HG02642 (cell line): ENCODE measurements at regions not wholly inside any gene's neighbourhood (a gene's known extent, or its start where the extent isn't known, plus 50 kb on each side); places are given as distances from the start of the nearest gene placed in this dataset.
"Not testable (repeated sequence)": the region's sequence is repeated elsewhere in the genome, so short reads cannot be mapped to it uniquely, and the experiment has no call there.

Experiments used
- ATAC-seq: cut with Tn5 transposase; IDR thresholded peaks from one replicate; pipeline ENCODE4 v1.9.1; 2021; ENCODE audit warnings: mild to moderate bottlenecking; ENCODE audit not compliant: unreplicated experiment, poor library complexity

DNA sequence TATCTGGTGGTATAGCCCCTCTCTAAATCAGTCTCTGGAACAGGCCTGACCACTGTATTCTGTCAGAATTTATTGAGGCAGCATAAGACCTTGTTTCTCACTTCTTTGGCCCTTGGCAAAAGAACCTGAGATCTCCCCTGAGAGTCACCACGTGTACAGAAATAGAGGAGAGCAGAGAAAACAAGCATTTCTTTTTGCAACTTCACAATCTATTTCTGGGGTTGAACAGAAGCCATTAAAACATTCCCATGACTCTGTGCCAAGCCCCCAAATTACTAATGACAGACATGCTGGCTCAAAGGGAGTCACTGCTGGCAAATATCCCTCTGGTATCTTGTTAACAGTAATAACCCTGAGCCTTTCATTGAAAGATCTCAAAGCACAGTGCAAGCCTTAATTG is 395.3 kb downstream of the MAFB start:
- no peak for ATAC-seq

DNA sequence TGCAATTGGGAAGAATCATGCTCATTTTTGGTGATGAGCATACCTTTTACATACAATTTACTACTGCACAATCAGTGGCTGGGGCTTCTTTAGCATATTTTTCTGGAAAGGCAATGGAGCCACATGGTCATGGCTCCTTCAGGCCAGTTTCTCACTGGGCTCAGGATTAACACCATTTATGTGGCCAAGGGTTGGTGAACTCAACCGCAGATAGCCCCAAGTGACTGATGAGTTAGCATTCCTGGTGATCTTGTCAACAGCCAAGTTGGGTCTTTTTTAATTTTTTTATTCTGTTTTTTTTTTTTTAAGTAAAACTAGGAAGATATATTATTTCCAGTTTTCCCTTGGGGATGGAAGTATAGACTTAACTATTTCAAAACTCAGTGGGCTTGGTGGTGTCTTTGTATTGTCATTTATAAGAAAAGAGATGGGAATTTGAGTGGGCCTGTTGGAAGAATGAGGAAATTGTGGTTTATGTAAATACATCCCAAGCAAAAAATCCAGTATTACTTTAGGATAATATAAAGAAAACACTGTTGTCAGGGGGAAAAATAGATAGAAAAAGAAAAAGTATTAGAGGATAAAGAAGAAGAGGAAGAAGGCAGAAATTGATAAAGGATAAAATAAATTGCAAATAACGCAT is 397.4 kb downstream of the MAFB start:
- no peak for ATAC-seq

DNA sequence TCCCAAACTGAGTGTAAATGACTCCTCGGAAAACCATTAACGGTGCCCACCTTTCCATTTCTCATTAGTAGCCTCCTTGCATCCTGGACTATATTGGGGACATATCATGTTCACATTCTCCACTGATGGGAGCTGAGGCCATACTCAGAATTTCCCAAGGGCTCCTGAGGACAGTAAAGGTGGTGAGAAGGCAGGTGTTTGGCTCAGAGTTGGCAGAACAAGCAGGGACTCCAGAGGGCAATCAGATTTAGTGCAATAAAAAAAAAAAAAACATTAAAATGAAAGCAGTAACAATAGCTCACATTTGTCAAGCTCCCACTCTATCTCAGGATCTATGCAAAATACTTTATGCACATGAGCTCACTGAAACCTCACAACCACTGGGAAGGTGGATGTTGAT is 401.4 kb downstream of the MAFB start:
- ATAC-seq = no peak

DNA sequence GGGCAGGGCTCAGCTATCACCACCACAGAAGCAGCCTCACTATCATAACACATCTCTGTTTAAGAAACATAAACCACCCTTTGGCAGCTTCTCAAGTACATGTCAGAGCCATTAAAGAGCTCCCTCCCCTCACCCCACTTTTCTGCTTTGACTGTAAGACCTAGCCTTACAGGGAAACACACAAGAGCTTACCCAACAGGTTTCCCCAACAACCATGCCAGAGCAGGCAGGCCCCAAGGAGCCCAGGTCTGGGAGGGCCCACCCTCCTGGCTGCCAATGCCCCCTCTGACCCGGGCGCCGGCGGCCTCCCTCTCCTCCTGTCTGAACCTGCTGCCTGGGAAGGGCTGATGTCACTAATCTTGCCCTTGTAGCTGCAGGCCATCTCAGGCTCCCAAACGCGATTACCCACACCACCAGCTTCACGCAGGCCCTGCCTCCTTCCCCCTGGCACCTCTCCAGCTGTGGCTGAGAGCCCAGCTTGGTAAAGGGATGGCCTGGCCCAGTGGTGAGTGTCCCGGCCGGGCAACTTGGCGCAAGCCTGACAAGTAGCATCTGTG is 402.0 kb downstream of the MAFB start:
- ATAC-seq = no peak

DNA sequence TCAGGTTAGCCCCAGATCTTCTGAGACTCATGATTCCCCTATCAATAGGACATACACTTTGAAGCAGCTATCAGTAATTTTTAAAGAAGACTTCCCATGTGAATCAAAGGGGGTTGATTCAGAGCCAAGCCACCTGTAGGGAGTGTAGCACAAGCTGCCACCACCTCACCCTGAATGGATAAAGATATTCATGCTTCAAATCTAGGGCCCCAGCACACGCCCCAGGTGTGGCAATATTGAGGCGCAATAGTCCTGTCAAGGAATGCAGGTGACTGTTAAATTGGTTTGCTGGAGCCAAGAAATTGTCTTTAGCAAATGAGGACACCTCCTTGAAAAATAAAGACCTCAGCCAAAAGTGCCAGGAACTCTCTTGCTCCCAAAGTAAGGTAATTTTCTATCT is 404.4 kb downstream of the MAFB start:
- ATAC-seq = no peak

DNA sequence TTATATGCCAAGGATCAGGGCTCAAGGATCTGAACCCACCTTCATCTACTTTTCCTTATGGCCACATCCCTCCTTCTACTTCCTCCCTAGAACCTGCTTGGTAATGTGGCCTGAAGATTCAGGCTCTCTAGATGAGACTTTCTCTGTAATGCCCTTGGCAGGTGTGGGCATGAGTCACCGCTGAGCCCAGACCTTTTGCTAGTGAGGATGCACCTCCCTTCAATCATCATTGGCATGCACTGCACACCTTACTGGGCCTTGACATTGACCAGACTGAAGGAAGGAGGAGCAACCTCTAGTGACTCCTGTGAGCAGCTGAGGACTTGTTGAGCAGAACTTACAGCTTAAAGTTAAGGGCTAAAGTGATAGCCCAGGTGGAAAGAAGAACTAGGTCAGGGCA is 405.3 kb downstream of the MAFB start:
- no peak for ATAC-seq

DNA sequence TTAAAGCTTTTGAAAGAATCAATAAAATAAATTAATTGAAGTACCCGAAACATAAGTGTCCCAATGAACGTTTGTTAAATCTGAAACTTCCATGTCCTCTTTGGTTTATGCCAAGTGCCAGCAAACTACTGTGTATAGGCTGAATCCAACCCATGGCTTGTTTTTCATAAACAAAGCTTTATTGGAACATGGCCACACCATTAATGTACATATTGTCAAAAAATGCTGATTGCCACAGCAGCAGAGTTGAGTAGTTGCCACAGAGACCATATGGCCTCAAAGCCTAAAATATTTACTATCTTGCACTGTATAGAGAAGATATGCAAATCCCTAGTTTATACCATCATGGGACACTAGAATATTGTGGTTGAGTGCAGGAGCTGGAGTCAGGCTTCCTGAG is 406.1 kb downstream of the MAFB start:
- ATAC-seq = no peak

DNA sequence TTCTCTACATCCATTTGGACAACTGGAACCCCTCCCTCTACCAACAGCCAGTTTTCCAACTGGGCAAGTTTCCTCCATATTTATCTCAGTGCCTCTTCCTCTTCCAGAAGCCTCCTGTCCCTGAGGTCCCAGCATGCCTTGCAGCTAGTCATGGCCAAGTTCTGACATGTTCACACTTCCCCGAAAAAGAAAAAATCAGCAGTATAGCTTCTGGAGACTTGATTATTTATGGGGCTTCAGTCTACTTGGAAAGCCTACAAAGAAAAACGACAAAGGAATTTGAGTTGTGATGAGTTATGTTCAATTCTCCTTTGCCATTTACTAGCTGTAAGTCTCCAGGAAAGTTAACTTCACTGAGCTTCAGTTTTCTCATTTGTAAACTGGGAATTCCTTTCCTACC is 406.5 kb downstream of the MAFB start:
- no peak for ATAC-seq

DNA sequence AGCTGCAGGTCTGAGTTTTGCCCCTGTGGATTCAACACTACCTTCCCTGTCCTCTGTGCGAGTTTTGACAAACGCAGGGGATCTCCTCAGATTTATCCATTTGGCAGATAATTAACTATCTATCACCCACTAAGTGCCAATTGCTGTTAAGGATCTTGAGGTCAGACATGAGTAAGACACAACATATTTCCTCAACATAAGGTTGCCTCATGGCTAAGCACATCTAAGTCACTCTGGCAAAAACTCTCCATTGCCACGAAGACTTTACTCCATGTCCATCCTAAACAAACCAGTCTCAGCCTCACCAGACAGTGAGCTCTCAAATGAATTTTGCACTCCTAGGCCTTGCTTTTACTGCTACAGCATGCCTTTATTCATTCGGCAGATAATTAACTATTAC is 408.4 kb downstream of the MAFB start:
- no peak for ATAC-seq

DNA sequence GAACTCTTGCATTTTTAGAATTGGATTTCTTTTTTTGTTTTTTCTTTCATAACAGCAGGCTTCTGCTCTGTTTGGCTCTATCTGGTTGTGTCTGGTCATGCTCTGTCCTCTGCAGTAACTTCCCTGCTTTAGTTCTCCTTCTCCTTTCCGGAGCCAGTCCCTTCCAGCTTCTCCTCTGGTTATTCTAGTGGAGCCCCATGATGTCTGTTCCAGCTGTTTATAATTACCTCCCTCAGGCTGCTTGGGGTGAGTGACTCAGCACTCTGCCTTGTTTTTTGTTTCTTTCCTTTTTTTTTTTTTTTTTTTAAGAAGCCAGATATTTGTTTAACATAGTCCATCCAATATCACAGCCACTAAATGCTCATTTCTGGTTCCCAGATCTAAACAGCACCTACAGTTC is 409.6 kb downstream of the MAFB start:
- no peak for ATAC-seq

DNA sequence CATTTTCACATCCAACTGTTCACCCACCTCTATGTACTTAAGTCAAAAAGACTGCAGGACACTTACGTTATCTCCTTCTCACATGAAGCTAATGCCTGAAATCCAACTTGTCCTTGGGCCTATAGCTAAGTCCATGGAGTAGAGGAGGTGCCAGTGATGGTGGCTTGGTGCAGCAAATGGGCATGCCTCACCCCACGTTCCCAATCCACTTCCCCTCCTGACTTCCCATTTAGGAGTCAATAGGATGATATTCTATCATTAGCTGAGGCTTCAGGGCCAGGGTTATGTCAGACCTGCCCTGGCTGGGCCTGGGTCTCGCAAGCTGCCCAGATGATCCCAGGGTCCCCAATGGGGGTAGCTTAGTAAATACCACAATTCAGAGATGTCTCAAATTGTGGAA is 410.4 kb downstream of the MAFB start:
- no peak for ATAC-seq

DNA sequence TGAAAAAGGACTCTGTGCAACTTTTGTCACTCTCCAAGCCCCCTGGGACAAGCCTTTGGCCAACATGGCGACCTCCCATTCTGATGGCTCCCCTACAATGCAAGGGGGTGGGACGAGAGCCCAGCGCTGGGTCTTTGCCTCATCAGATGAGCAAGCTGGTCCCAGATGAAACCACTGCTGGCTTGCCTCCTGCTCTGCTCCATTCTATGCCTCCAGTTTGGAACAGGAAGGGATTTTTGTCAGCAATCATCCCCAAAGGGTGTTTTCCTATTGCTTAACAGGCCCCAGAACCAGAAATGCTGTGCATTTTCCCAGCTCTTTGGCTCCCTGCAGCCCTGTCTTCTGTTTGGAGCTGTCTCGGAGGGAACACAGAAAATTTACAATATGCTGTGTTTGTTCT is 412.7 kb downstream of the MAFB start:
- ATAC-seq = no peak

DNA sequence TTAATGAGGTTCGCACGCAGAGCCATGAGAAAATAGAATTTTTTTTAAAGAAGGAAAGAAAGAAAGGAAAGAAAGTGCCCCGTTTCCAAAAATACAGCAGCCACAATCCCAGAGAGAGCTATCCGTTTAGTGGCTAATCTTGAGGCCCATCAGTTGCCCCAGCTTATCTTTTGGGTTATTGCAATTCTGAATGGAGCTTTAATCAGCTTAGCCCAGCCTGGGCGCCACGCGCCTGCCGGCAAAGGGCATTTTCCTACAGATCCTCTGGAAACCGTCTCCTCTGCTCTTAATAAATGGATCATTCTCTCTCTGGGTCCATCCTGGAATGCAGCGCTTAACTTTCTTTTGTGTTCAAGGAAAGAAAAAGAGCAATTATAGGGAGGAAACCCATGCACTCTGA is 413.3 kb downstream of the MAFB start:
- no peak for ATAC-seq

DNA sequence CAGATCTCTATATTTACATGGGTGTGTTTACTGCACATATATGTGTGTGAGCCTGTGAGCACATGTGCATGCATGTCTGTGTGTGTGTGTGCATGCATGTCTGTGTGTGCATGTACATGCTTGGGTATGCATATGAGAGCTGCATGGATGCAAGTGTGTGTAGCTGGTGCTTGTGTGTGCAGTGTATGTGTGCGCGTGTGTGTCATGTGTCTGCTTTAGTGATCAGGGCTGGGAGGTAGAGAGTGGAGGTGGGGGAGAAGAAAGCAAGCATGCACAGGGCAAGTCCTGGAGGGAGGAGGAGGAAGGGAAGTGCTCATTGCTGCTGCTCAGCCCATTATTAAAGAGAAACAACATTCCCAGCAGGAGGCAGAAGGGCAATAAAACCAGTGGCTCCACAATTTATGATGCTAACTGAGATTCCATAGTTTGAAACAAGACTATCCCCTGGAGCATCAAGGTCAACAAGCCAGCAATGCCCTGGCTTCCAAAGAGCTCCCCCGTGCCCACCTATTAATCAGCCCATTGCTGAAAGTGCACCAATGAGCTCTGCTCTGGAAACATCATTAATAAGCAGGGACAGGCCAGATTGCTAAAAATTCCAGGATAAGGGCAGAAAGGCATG is 414.0 kb downstream of the MAFB start:
- no peak for ATAC-seq

DNA sequence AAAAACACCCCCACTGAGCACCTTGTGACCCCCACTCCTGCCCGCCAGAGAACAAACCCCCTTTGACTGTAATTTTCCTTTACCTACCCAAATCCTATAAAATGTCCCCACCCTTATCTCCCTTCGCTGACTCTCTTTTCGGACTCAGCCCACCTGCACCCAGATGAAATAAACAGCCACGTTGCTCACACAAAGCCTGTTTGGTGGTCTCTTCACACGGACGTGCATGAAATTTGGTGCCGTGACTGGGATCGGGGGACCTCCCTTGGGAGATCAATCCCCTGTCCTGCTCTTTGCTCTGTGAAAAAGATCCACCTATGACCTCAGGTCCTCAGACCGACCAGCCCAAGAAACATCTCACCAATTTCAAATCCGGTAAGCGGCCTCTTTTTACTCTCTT is 419.8 kb downstream of the MAFB start:
- ATAC-seq = not testable (repeated sequence)

DNA sequence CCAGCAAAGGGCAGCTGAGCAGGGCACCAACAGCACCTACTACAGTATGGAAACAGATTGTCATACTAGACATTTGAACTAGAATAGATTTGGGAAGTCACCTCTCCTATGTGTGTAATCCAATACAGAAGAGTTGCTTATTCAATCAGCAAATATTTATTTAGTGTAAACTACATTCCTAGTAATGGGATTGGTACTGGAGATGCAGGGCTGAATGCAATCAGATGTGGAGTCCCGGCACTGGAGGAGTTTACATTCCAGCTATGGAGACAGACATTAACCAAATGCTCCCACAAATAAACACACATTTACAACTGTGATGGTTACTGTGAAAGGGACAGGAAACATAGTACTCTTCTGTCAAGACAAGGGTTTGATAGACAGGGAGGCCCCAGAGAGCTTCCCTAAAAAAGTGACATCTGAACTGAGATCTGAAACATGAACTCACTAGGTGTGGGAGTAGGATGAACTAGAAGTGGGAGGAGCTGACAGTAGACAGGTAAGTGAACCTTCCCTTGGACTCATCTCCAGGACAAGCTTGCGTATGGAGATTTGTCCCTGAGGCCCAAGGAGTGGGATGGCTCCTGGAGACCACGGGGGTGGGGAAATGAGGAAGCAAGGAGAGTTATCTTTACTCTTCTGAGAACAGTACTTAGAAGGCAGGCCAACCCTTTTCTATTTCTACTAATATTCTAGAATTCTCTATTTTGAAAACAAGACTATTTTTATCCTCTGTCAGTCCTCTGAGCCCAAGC is 420.5 kb downstream of the MAFB start:
- ATAC-seq = no peak

DNA sequence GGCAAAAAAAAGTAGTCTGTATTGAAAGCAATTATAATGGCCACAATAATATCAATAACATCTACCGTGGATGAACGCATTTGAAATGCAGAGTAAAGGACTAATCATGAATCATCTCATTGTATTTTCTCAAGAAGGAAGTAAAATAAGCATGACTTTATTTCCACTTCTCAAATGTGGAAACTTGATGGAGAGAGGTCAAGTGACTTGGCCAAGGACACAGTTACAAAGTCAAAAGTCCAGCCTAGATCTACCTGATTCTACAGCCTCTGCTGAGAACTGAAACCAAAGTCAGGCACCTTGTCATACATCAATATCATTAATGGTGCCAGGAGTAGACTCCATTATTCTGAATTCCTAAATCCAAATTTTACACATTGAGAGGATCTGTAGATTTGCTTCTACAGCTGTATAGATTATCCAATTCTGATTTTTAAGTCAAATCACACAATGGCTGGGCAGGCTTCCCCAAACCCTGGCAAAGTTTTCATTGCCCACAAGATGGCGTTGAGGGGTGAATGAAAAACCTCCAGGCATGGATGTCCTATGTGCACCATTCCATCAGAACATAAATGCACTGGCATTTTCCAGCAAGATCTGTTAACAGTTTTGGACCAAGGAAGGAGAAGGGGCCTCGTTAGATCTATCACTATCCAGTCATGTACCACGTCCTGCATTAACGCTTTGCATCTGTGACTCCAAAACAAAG is 423.1 kb downstream of the MAFB start:
- no peak for ATAC-seq

DNA sequence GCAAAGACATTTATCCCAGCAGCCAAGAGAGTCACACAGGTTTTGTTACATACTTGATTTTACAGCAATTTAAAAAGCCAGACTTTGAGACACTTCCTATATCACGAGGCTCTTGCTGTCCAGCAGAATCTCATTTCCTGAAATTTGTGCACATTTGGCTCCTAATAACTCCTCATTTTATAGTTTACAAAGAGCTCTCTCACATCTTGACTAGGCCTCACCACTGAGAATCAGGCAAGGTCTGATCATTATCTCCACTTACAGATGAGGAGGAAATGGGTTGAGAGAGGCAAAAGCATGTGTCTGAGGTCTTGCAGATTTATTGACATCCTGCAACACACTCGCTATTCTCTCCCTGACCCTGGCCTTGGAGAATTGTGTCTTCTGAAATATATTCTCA is 426.8 kb downstream of the MAFB start:
- no peak for ATAC-seq

DNA sequence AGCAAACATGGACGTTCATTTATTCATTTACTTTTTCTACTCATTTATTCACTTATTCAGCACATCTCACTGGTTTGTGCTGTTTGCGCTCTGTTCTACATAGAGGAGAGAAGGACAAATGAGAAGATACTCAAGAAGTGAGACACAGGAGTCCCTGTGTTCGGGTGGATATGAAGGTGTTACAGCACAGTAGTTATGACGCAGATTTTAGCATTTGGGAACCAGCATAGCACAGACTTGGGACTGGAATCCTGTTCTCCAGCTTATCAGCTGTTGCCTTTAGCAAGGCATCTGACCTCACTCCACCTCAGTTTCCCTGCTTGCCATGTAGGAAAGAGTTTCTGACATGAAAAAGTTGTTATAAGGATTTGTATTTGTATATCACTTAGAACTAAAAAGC is 430.1 kb downstream of the MAFB start:
- no peak for ATAC-seq

DNA sequence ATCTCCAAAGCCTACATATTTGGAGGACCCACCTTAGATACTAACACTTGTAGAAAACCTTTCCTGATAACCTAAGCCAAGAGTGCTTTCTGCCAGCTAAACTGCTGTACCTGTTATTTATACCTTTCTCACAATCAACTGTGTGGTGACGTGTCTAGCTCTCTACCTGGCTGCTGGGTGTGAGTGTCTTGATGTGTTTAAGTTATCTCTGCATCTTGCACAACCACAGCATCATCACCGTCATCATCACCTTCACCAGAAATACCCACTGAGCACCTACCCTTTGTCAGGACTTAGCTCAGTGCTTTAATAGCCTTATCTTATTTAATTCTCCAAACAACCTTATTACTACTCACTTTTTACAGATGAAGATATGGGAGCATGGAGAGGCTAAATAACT is 431.3 kb downstream of the MAFB start:
- no peak for ATAC-seq

DNA sequence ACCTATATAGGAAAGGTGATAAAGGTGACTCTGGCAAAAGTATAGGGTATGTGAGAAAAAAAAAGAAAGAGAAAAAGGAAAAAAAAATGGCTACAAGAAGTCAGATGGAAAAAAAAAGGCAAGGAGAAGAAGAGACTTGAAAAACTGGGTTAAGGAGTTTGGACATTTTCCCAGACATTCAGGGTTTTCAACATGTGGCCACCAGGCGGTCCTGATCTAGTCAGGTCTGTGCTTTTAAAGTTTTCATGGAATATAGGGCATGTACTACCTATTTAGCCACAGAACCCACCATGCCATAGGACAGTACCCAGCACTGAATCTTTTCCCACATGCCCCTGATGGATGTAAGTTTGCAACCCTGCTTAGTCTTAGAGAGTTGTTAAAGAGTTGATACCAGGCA is 433.7 kb downstream of the MAFB start:
- no peak for ATAC-seq
